OCI-LY3 (cell line): ENCODE measurements at regions not wholly inside any gene's neighbourhood (a gene's known extent, or its start where the extent isn't known, plus 50 kb on each side); places are given as distances from the start of the nearest gene placed in this dataset.

ENCODE experiments used
- H2AFZ ChIP-seq: fragments of 200-600, 300-600 bp; shearing (Covaris generic); 2 replicates; pipeline ENCODE4 v1.6.0; 2014; ENCODE audit warnings: antibody characterized with exemption, low read depth, low read length
- H3K27ac ChIP-seq: fragments of 200-600, 300-600 bp; sonication (generic); 2 replicates; pipeline ENCODE4 v1.5.1; 2014; ENCODE audit warnings: mild to moderate bottlenecking, low read length, moderate library complexity, mixed read lengths
- H3K27me3 ChIP-seq: fragments of 200-600, 300-600 bp; sonication (generic); 2 replicates; pipeline ENCODE4 v1.6.1; 2014; ENCODE audit warnings: low read depth, low read length, mixed read lengths
- H3K36me3 ChIP-seq: fragments of 200-600, 300-600 bp; sonication (generic); replicated peaks from 2 replicates; pipeline ENCODE3; 2014; ENCODE audit warnings: low read depth, low read length, mixed read lengths
- H3K4me1 ChIP-seq: fragments of 300-600, 200-600 bp; sonication (generic); 2 replicates; pipeline ENCODE4 v1.6.1; 2014; ENCODE audit warnings: low read length, mixed read lengths
- H3K4me2 ChIP-seq: fragments of 200-600, 300-600 bp; sonication (generic); 2 replicates; pipeline ENCODE4 v1.6.1; 2014; ENCODE audit warnings: low read length, mixed read lengths
- H3K4me3 ChIP-seq: fragments of 300-600, 200-600 bp; sonication (generic); 2 replicates; pipeline ENCODE4 v1.5.1; 2014; ENCODE audit warnings: antibody characterized with exemption, mild to moderate bottlenecking, low read length, moderate library complexity
- H3K79me2 ChIP-seq: fragments of 300-600, 200-600 bp; shearing (Covaris generic); 2 replicates; pipeline ENCODE4 v1.6.1; 2014; ENCODE audit warnings: mild to moderate bottlenecking, low read length, mixed read lengths
- H3K9ac ChIP-seq: fragments of 300-600, 200-600 bp; shearing (Covaris generic); 2 replicates; pipeline ENCODE4 v1.6.0; 2014; ENCODE audit warnings: mild to moderate bottlenecking, low read length, moderate library complexity
- H3K9me3 ChIP-seq: fragments of 200-600, 300-600 bp; shearing (Covaris generic); 2 replicates; pipeline ENCODE4 v1.6.1; 2014; ENCODE audit warnings: low read length, mixed read lengths; ENCODE audit not compliant: insufficient read depth
- H4K20me1 ChIP-seq: fragments of 200-600, 300-600 bp; sonication (generic); 2 replicates; pipeline ENCODE4 v1.6.1; 2016; ENCODE audit warnings: low read length, mixed read lengths; ENCODE audit not compliant: insufficient read depth
- CTCF ChIP-seq: fragments of 200-600, 300-600 bp; sonication (generic); IDR thresholded peaks from 2 replicates; pipeline ENCODE4 v1.5.1; 2014; ENCODE audit warnings: antibody characterized with exemption, low read length, low read depth
- EZH2phosphoT487 ChIP-seq: fragments of 200-600 bp; shearing (Covaris generic); IDR thresholded peaks from 2 replicates; pipeline ENCODE4 v1.6.1; 2018; ENCODE audit warnings: antibody characterized with exemption, mixed run types, low read depth

DNA sequence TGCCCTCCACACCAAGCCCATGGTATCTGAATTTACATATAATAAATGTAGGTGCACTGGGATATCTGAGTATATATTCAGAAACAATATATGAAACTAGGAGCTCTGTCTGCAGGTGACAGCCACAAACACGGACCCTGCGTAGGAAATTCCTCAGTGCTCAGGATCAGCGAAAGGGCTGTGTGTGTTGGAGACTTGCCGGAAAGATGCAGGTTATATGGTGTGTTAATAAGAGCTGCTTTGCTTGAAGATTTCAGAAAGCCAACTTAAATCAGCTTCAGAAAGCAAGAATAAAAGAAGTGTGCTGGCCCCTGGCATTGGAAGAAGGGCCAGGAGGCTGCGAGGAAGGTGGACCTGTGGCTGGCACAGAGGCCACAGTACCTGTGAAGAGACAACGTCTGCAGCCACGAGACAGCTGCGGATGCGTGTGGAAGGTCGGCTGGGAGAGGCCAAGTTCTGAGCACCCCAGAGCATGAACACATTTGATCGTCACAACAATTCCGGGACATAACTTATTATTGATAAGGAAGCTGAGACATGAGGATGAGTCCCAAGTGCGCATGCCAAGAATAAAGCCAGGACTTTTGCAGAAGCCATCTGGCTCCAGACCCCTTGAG, 183.2 kb downstream of the DLL1 start:
- Histone ChIP-seq H3K27me3 (no peaks in the 10 kb centered on the region), H2AFZ (no peak overlapping the region), H3K9ac (no peak overlapping the region), H4K20me1 (no peaks in the 10 kb centered on the region), H3K4me3 (no peak overlapping the region), H3K36me3 (no peaks in the 10 kb centered on the region), H3K4me2 (no peak overlapping the region), H3K79me2 (no peaks in the 10 kb centered on the region), H3K27ac (no peak overlapping the region), H3K9me3 (no peaks in the 10 kb centered on the region), H3K4me1 (no peaks in the 10 kb centered on the region)
- TF ChIP-seq EZH2phosphoT487 (no peak), CTCF (no peak)

- Histone ChIP-seq H3K27me3 (no peaks in the 10 kb centered on the region), H3K4me1 (no peaks in the 10 kb centered on the region), H3K9me3 (no peaks in the 10 kb centered on the region), H3K4me2 (no peak overlapping the region), H3K36me3 (no peaks in the 10 kb centered on the region), H4K20me1 (no peaks in the 10 kb centered on the region), H3K9ac (no peak overlapping the region), H3K79me2 (no peaks in the 10 kb centered on the region), H3K4me3 (no peak overlapping the region), H2AFZ (no peak overlapping the region), H3K27ac (no peak overlapping the region)
- no peak for TF ChIP-seq CTCF
- TF ChIP-seq EZH2phosphoT487, result no peak
These were observed 183.9 kb downstream of the DLL1 start for GRCh38 chr6:170106906-170107525.

- no peaks in the 10 kb centered on the region for H3K4me1 ChIP-seq
- TF ChIP-seq EZH2phosphoT487, result no peak
- TF ChIP-seq CTCF, result no peak
- no peak overlapping the region for H3K9ac ChIP-seq
- no peaks in the 10 kb centered on the region for H3K9me3 ChIP-seq
- H3K79me2 ChIP-seq, result no peaks in the 10 kb centered on the region
- H3K4me2 ChIP-seq, result no peak overlapping the region
- no peak overlapping the region for H2AFZ ChIP-seq
- H3K27ac ChIP-seq, result no peak overlapping the region
- no peaks in the 10 kb centered on the region for H4K20me1 ChIP-seq
- no peaks in the 10 kb centered on the region for H3K36me3 ChIP-seq
- no peaks in the 10 kb centered on the region for H3K27me3 ChIP-seq
- H3K4me3 ChIP-seq, result no peak overlapping the region
These were observed 188.0 kb downstream of the DLL1 start for GRCh38 chr6:170102582-170103481.

GRCh38 chr6:170102038-170102437, 188.8 kb downstream of the DLL1 start:
- H3K4me3 ChIP-seq, result no peak overlapping the region
- no peaks in the 10 kb centered on the region for H3K27me3 ChIP-seq
- H2AFZ ChIP-seq, result no peak overlapping the region
- no peaks in the 10 kb centered on the region for H4K20me1 ChIP-seq
- H3K9me3 ChIP-seq, result no peaks in the 10 kb centered on the region
- H3K36me3 ChIP-seq, result no peaks in the 10 kb centered on the region
- H3K27ac ChIP-seq, result no peak overlapping the region
- no peak for TF ChIP-seq EZH2phosphoT487
- no peak for TF ChIP-seq CTCF
- H3K79me2 ChIP-seq, result no peaks in the 10 kb centered on the region
- no peak overlapping the region for H3K4me2 ChIP-seq
- no peaks in the 10 kb centered on the region for H3K4me1 ChIP-seq
- no peak overlapping the region for H3K9ac ChIP-seq
